ENCODE measurements at regions not wholly inside any gene's neighbourhood (a gene's known extent, or its start where the extent isn't known, plus 50 kb on each side); places are given as distances from the start of the nearest gene placed in this dataset.

DNA sequence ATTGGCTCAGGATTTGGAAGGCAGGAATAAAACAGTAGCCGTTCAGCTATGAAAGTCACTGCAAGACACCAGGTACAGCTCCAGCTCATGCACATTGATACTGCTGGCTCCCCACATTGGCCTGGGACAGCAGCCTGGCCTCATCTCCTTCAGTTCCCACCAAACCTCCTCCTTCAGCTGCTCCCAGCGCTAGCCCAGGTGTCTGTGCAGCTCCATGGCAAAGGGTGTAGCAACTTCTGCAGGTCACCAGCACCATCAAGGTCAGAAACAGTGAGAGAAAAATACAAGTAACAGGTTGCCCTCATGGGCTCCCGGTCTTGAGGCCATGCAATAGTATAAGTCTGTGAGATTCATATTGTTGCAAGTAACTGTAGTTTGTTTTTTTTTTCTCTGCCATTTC lies 216.7 kb upstream of the CTAGE1 start:
- TF ChIP-seq CTCF (IDR thresholded peaks at IDR 0.05), result no peak
- no peak for TF ChIP-seq POLR2A (IDR thresholded peaks at IDR 0.05)

All from body of pancreas (tissue), 4 donors.